ENCODE measurements at regions not wholly inside any gene's neighbourhood (a gene's known extent, or its start where the extent isn't known, plus 50 kb on each side); places are given as distances from the start of the nearest gene placed in this dataset.
"Not testable (repeated sequence)": the region's sequence is repeated elsewhere in the genome, so short reads cannot be mapped to it uniquely, and the experiment has no call there.

GRCh38 chr12:66733321-66733720, 54.4 kb upstream of the GRIP1 start:
- no peak for DNase-seq

GRCh38 chr12:66733839-66734238, 55.0 kb upstream of the GRIP1 start:
- no peak for DNase-seq

GRCh38 chr12:66735275-66735674, 56.4 kb upstream of the GRIP1 start:
- no peak for DNase-seq

- DNase-seq: no peak
These were observed 58.1 kb upstream of the GRIP1 start for GRCh38 chr12:66736931-66737330.

- DNase-seq: no peak
These were observed 60.4 kb upstream of the GRIP1 start for GRCh38 chr12:66739266-66739665.

- DNase-seq: no peak
These were observed 61.2 kb upstream of the GRIP1 start for GRCh38 chr12:66739940-66740651.

GRCh38 chr12:66740732-66741131, 61.9 kb upstream of the GRIP1 start:
- no peak for DNase-seq

- DNase-seq: no peak
These were observed 63.0 kb upstream of the GRIP1 start for GRCh38 chr12:66741919-66742318.

GRCh38 chr12:66742508-66743367, 63.9 kb upstream of the GRIP1 start:
- DNase-seq: no peak

- DNase-seq: no peak
These were observed 65.6 kb upstream of the GRIP1 start for GRCh38 chr12:66744461-66744860.

GRCh38 chr12:66744956-66745383, 66.1 kb upstream of the GRIP1 start:
- no peak for DNase-seq

GRCh38 chr12:66746489-66747201, 67.8 kb upstream of the GRIP1 start:
- no peak for DNase-seq

- no peak for DNase-seq
These were observed 72.7 kb upstream of the GRIP1 start for GRCh38 chr12:66751432-66752113.

- no peak for DNase-seq
These were observed 74.9 kb upstream of the GRIP1 start for GRCh38 chr12:66753810-66754209.

GRCh38 chr12:66755727-66756395, 77.0 kb upstream of the GRIP1 start:
- no peak for DNase-seq

GRCh38 chr12:66756631-66757030, 77.8 kb upstream of the GRIP1 start:
- no peak for DNase-seq

- not testable (repeated sequence) for DNase-seq
These were observed 81.2 kb upstream of the GRIP1 start for GRCh38 chr12:66760122-66760521.

- DNase-seq: no peak
These were observed 84.6 kb upstream of the GRIP1 start for GRCh38 chr12:66763467-66763866.

GRCh38 chr12:66765204-66765603, 86.3 kb upstream of the GRIP1 start:
- no peak for DNase-seq

- DNase-seq: no peak
These were observed 88.7 kb upstream of the GRIP1 start for GRCh38 chr12:66767536-66767935.

GRCh38 chr12:66768293-66768692, 89.4 kb upstream of the GRIP1 start:
- DNase-seq: no peak

GRCh38 chr12:66774929-66775328, 96.1 kb upstream of the GRIP1 start:
- DNase-seq: no peak

All from CD4-positive, alpha-beta T cell treated with Interleukin-21 for 1 hour (primary cell).